ENCODE measurements at regions not wholly inside any gene's neighbourhood (a gene's known extent, or its start where the extent isn't known, plus 50 kb on each side); places are given as distances from the start of the nearest gene placed in this dataset.

DNA sequence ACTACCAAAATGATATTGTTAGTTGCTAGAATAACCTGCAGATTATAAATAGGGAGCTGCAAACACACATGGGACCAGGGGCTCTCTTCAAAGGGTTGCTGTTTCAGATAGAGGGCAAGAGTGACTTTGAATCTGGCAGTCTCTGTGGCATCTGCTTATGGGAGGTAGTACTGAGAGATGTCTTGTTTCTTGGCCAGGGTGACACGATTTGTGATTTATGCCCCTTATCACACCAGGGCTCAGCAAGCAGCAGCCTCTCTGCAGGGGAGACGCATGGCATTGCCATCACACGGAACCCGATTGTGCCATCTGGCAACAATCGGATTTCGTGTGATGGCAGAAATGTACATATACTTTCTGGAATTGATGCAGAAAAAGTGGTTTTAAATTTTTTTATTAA, 615.6 kb downstream of the ZNF608 start:
- TF ChIP-seq CTCF (IDR thresholded peaks at IDR 0.05; ENCODE audit: extremely low read depth in 1 of 2, insufficient read depth in 1 of 2, low read depth in 1 of 2, low read length in 2 of 2): no peak
- TF ChIP-seq, protein P1, sequence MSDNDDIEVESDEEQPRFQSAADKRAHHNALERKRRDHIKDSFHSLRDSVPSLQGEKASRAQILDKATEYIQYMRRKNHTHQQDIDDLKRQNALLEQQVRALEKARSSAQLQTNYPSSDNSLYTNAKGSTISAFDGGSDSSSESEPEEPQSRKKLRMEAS (IDR thresholded peaks at IDR 0.05; ENCODE audit: insufficient read depth, insufficient read length): no peak
- no peak for TF ChIP-seq EZH2 (IDR thresholded peaks at IDR 0.05; ENCODE audit: borderline replicate concordance, low read depth, low read length, severe bottlenecking)
- TF ChIP-seq FOS (IDR thresholded peaks at IDR 0.05; ENCODE audit: borderline replicate concordance, insufficient read depth, low read length): no peak
- no peak for TF ChIP-seq POLR2AphosphoS5 (IDR thresholded peaks at IDR 0.05; ENCODE audit: insufficient read depth, low read depth, low read length)
- TF ChIP-seq POLR2A (IDR thresholded peaks at IDR 0.05; ENCODE audit: low read depth, low read length): no peak
- TF ChIP-seq GATA2 (IDR thresholded peaks at IDR 0.05; ENCODE audit: insufficient read depth, insufficient read length, low read depth, low read length): no peak

Measured in endothelial cell of umbilical vein (primary cell).